Heart left ventricle (tissue), 16 donors: ENCODE measurements at regions not wholly inside any gene's neighbourhood (a gene's known extent, or its start where the extent isn't known, plus 50 kb on each side); places are given as distances from the start of the nearest gene placed in this dataset.
"Not testable (repeated sequence)": the region's sequence is repeated elsewhere in the genome, so short reads cannot be mapped to it uniquely, and the experiment has no call there.

Source experiments
- ATAC-seq, 4 donors: fragments of 200-7000 bp; cut with Tn5 transposase; one replicate each; pipeline ENCODE4 v1.9.1; 2020 to 2022; ENCODE audit warnings: moderate library complexity in 4 of 4, mild to moderate bottlenecking in 3 of 4, moderate number of reproducible peaks in 1 of 4
- DNase-seq, 5 donors: peaks; one replicate each; pipeline ENCODE4 v3.0.0-alpha.2; 2020
- H3K27ac ChIP-seq, 12 donors: fragments of 200-600 bp; sonication (generic) in 4 of 12; one replicate each; pipeline versions ENCODE4 v1.5.0 to v1.8.0; 2016 to 2022; ENCODE audit warnings: mild to moderate bottlenecking in 2 of 12
- H3K27me3 ChIP-seq, 9 donors: fragments of 200-600 bp; sonication (generic) in 2 of 9; one replicate each; pipeline versions ENCODE4 v1.5.1 to v1.8.0; 2016 to 2022; ENCODE audit warnings: mild to moderate bottlenecking in 3 of 9
- H3K36me3 ChIP-seq, 9 donors: fragments of 200-600 bp; sonication (generic) in 2 of 9; one replicate each; pipeline versions ENCODE4 v1.5.0 to v1.8.0; 2018 to 2022; ENCODE audit warnings: mild to moderate bottlenecking in 2 of 9
- H3K4me1 ChIP-seq, 12 donors: fragments of 200-600 bp; sonication (generic) in 4 of 12; one replicate each; pipeline versions ENCODE4 v1.5.0 to v1.8.0; 2016 to 2022; ENCODE audit warnings: mild to moderate bottlenecking in 3 of 12
- H3K4me3 ChIP-seq, 12 donors: fragments of 200-600 bp; sonication (generic) in 4 of 12; one replicate each; pipeline versions ENCODE4 v1.5.0 to v1.8.0; 2017 to 2022; ENCODE audit warnings: mild to moderate bottlenecking in 9 of 12, moderate library complexity in 4 of 12
- H3K9me3 ChIP-seq, 12 donors: fragments of 200-600 bp; sonication (generic) in 4 of 12; one replicate each; pipeline versions ENCODE4 v1.5.0 to v1.8.0; 2016 to 2022; ENCODE audit warnings: mild to moderate bottlenecking in 1 of 12
- POLR2A ChIP-seq, 2 donors: fragments of 450-650 bp; IDR thresholded peaks; one replicate each; pipeline ENCODE4 v1.6.1; 2017; ENCODE audit warnings: antibody characterized with exemption in 2 of 2, mild to moderate bottlenecking in 2 of 2, moderate library complexity in 2 of 2
- WGBS, 4 donors: extraction: QIAGEN DNeasy Blood & Tissue Kit in 2 of 4; methylation state at CpG; one replicate each; pipeline versions ENCODE4 v1.1.5 to v1.1.7; 2013 to 2018; 5-methylcytosine and 5-hydroxymethylcytosine counted together
- intact Hi-C, 10 donors: fragments of 100-400 bp; cut with DNase I; formaldehyde crosslinking; loops; one replicate each; pipeline versions ENCODE4 v1.11.1 to v1.14.2; 2022
- TF ChIP-seq, protein P1 (sequence below), 12 donors: fragments of 200-600 bp; sonication (generic) in 4 of 12; IDR thresholded peaks; one replicate each; pipeline versions ENCODE4 v1.5.0 to v1.8.0; 2018 to 2022; ENCODE audit warnings: antibody characterized with exemption in 12 of 12, mild to moderate bottlenecking in 5 of 12
- donor health status: ischemic (EF 13 %, LVEDD 7.1; RV severe dilation, severe dysfunction).
- donor health status: healthy with polysubstance abuse.
- donor health status: DM: no; HTN: yes; CAD: no.
- donor health status: DM: no; HTN: no; CAD: no.
- donor health status: ischemic (EF 25% LVEDD 6.9; RV normal size, moderate dysfunction).
- donor health status: ischemic (EF 25% LVEDD 5.7; RV mildly dilated, moderate dysfunction).
- donor health status: healthy.
- donor health status: DM: yes; HTN: yes; CAD: no.
- donor health status: ischemic (EF 35%, LVEDD 5.7; RV mildly dilated, moderate dysfunction).
- donor health status: nonischemic (EF 11% LVEDD 7.7; RV severe dilation, severe dysfunction).
- donor health status: DM: yes; HTN: yes; CAD: no.
- donor health status: PGD.
- donor health status: ischemic (EF 29% LVEDD 5.4; RV normal size, mild dysfunction).
- donor health status: nonischemic (EF 23%, LVEDD 6.1; RV moderate dilation, normal function).

DNA sequence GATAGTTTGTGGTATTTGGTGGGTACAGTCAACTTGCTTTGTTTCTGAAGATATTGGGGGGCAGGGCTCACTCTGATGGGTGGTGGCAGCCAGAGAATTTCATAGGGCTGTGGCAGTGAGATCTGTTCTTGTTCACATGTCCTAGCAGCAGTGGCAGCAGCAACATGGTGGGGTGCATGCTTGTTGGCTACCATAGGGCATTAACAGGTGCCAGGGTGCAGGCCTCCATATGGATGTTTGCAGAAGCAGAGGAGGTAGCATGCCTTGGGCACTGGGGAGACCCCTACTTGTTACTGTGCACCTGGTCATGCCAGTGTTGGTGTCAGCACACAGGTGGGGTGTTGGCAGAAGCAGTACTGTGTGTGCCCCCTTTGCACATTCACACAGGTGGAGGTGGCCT lies 96.3 kb upstream of the ZC4H2 start:
- H3K4me3 ChIP-seq: no peak overlapping the region
- no peaks in the 10 kb centered on the region for H3K36me3 ChIP-seq
- DNase-seq (no peak), ATAC-seq (no peak)
- H3K27ac ChIP-seq: no peak overlapping the region
- H3K9me3 ChIP-seq: peaks cover 0 to 25% (median 5%) of the 10 kb centered on the region in 12 donors
- TF ChIP-seq, protein P1, sequence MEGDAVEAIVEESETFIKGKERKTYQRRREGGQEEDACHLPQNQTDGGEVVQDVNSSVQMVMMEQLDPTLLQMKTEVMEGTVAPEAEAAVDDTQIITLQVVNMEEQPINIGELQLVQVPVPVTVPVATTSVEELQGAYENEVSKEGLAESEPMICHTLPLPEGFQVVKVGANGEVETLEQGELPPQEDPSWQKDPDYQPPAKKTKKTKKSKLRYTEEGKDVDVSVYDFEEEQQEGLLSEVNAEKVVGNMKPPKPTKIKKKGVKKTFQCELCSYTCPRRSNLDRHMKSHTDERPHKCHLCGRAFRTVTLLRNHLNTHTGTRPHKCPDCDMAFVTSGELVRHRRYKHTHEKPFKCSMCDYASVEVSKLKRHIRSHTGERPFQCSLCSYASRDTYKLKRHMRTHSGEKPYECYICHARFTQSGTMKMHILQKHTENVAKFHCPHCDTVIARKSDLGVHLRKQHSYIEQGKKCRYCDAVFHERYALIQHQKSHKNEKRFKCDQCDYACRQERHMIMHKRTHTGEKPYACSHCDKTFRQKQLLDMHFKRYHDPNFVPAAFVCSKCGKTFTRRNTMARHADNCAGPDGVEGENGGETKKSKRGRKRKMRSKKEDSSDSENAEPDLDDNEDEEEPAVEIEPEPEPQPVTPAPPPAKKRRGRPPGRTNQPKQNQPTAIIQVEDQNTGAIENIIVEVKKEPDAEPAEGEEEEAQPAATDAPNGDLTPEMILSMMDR (IDR thresholded peaks at IDR 0.05): no peak
- TF ChIP-seq POLR2A (IDR thresholded peaks at IDR 0.05): no peak
- no peaks in the 10 kb centered on the region for H3K27me3 ChIP-seq
- no peaks in the 10 kb centered on the region for H3K4me1 ChIP-seq
- intact Hi-C loops: no loop called here

DNA sequence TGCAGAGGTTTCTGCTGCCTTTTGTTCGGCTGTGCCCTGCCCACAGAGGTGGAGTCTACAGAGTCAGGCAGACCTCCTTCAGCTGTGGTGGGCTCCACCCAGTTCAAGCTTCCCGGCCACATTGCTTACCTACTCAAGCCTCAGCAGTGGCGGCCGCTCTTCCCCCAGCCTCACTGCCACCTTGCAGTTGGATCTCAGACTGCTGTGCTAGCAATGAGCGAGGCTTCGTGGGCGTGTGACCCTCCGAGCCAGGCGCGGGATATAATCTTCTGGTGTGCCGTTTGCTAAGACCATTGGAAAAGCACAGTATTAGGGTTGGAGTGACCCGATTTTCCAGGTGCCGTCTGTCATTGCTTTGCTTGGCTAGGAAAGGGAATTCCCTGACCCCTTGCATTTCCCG lies 82.4 kb upstream of the ZC4H2 start:
- H3K27ac ChIP-seq, H3K27me3 ChIP-seq, H3K4me1 ChIP-seq, DNase-seq, H3K36me3 ChIP-seq, H3K4me3 ChIP-seq, intact Hi-C loops, ATAC-seq: not testable (repeated sequence)
- 87 to 94% (median 92%) methylated on average over 12 to 14 of the region's 14 CpGs for WGBS, 4 donors
- peaks cover 0 to 33% (median 0%) of the 10 kb centered on the region in 12 donors for H3K9me3 ChIP-seq

DNA sequence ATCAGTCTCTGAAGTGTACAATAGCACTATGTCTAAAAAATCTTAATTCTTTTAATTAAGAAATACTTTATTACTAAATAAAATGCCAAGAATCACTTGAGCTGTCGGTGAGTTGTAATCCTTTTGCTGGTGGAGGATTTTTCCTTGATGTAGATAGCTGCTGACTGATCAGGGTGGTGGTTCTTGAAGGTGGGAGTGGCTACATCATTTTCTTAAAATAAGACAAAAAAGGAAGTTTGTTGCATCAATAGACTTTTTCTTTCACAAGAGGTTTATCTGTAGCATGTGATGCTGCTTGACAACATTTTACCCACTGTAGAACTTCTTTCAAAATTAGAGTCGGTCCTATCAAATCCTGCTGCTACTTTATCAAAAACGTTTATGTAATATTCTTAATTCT lies 68.8 kb upstream of the ZC4H2 start:
- H3K4me1 ChIP-seq: no peaks in the 10 kb centered on the region
- H3K4me3 ChIP-seq: no peak overlapping the region
- H3K27ac ChIP-seq: no peak overlapping the region
- intact Hi-C loops: no loop called here
- H3K9me3 ChIP-seq: peaks cover 0 to 39% (median 9%) of the 10 kb centered on the region in 12 donors
- DNase-seq (no peak), ATAC-seq (no peak)
- TF ChIP-seq, protein P1 (IDR thresholded peaks at IDR 0.05): no peak
- no peak for TF ChIP-seq POLR2A (IDR thresholded peaks at IDR 0.05)
- H3K36me3 ChIP-seq: no peaks in the 10 kb centered on the region
- 71 to 79% (median 72%) methylated on average over 3 of the region's 3 CpGs for WGBS, 4 donors
- no peaks in the 10 kb centered on the region for H3K27me3 ChIP-seq

DNA sequence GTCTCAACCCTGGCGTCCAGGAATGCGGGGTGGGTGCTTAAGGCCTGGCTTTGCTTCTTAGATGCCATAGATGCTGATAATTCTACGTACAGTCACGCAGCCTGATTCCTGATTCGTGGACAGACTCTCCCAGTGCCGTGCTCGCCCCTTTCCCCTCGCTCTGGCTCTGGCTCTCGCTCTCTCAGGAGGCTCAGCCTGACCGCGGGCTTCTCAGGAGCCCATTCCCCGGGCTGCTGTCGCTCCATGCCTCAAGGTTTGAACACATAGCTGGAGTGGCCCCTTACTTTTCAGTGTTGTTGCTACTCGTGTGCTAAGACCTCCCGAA lies 59.2 kb upstream of the ZC4H2 start:
- 1 to 33% (median 16%) methylated on average over 15 of the region's 15 CpGs for WGBS, 4 donors
- H3K36me3 ChIP-seq: no peaks in the 10 kb centered on the region
- TF ChIP-seq, protein P1 (IDR thresholded peaks at IDR 0.05): no peak
- TF ChIP-seq POLR2A (IDR thresholded peaks at IDR 0.05): no peak
- H3K27ac ChIP-seq: peak overlapping the region in 10 of 12 donors; percentile 18 to 81 (median 61)
- ATAC-seq (peak in 3 of 4 donors; percentile 50 to 73 (median 58)), DNase-seq (peak in 2 of 5 donors; percentile 14 to 22)
- H3K27me3 ChIP-seq: peaks cover 0 to 31% (median 0%) of the 10 kb centered on the region in 9 donors
- no peaks in the 10 kb centered on the region for H3K4me1 ChIP-seq
- no peaks in the 10 kb centered on the region for H3K9me3 ChIP-seq
- peak overlapping the region; percentile 8 to 65 (median 54) for H3K4me3 ChIP-seq
- intact Hi-C loops: no loop called here
